Fibroblast of the aortic adventitia (primary cell): ENCODE measurements at regions not wholly inside any gene's neighbourhood (a gene's known extent, or its start where the extent isn't known, plus 50 kb on each side); places are given as distances from the start of the nearest gene placed in this dataset.

Experiments
- DNase-seq: peaks from one replicate; pipeline ENCODE4 v3.0.0-alpha.2; 2010; ENCODE audit warnings: low read depth
- H3K4me3 ChIP-seq: 2 replicates; pipeline ENCODE4 v1.5.1; 2011; ENCODE audit warnings: low read depth, mild to moderate bottlenecking, control low read depth, low read length, moderate library complexity
- TF ChIP-seq, protein P1 (sequence below): IDR thresholded peaks from 2 replicates; pipeline ENCODE4 v1.5.1; 2011; ENCODE audit warnings: mild to moderate bottlenecking, low read length, control low read depth, inconsistent platforms; ENCODE audit not compliant: insufficient read depth

DNA sequence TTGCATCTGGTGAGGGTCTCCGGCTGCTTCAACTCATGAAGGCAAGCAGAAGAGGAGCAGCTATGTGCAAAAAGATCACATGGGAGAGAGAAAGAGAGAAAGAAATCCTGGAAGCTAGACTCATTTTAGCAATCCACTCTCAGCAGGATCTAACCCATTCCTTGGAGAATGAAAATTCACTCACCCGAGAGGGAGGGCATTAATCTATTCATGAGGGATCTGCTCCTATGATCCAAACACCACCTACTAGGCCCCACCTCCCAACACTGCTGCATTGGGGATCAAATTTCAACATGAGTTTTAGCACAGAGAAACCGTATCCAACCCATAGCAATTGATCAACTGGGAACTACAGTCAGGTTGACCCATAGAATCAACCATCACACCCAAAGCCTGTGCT lies 98.1 kb upstream of the SV2C start:
- DNase-seq = no peak
- H3K4me3 ChIP-seq = no peak overlapping the region
- TF ChIP-seq, protein P1, sequence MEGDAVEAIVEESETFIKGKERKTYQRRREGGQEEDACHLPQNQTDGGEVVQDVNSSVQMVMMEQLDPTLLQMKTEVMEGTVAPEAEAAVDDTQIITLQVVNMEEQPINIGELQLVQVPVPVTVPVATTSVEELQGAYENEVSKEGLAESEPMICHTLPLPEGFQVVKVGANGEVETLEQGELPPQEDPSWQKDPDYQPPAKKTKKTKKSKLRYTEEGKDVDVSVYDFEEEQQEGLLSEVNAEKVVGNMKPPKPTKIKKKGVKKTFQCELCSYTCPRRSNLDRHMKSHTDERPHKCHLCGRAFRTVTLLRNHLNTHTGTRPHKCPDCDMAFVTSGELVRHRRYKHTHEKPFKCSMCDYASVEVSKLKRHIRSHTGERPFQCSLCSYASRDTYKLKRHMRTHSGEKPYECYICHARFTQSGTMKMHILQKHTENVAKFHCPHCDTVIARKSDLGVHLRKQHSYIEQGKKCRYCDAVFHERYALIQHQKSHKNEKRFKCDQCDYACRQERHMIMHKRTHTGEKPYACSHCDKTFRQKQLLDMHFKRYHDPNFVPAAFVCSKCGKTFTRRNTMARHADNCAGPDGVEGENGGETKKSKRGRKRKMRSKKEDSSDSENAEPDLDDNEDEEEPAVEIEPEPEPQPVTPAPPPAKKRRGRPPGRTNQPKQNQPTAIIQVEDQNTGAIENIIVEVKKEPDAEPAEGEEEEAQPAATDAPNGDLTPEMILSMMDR = no peak

DNA sequence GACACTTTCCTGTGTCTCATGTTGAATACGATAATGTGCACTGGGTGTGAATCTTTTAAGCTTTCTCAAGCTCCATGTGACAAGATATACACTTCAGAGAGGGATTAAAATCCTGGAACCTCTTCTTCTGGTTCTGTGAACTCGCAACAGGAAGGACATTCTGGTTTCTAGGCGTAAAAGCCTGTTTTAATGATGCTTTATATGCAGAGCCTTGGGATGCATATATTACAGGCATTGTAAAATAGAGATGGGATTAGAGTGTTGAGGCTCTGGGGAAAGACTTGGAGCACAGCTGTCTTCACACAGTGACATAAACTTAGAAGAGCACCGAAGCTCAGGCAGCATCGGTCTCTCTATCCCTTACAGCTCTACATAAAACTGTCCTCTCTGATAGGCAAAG lies 107.7 kb upstream of the SV2C start:
- no peak for DNase-seq
- H3K4me3 ChIP-seq = no peak overlapping the region
- TF ChIP-seq, protein P1 = no peak

DNA sequence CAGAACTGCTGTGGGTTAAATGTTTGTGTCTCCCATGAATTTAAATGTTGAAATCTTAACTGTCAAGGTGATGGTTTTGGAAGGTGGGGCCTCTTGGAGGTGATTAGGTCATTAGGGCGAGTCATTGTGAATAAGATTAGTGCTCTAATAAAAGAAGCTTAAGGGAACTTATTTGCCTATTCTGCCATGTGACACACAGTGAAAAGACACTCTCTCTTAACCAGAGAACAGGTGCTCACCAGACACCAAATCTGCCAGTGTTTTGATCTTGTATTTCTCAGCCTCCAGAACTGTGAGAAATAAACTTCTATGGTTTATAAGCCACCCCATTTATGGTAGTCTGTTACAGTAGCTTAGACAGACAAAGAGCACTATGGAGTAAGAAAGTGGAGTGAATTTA lies 117.9 kb upstream of the SV2C start:
- TF ChIP-seq, protein P1 = no peak
- DNase-seq = no peak
- H3K4me3 ChIP-seq = no peak overlapping the region

DNA sequence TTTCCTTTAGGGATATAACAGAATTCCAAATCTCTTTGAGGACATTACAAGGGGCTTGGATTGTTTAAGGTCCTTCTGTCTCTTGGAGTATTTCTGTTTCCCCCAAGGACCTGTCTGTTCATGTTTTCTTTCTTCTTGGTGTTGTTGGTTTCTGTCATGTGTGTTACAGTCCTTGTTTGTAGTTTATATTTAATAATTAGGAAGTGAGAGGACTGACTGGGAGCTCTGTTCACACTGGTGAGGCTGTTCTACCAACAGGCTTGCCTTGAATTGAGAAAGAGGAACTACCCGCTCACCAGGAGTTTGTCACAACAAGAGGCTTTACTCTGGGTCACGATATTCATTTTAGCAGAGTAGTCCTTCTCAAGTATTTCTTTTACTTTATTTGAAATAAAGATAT lies 119.2 kb upstream of the SV2C start:
- no peak for DNase-seq
- H3K4me3 ChIP-seq = no peak overlapping the region
- TF ChIP-seq, protein P1 = no peak

DNA sequence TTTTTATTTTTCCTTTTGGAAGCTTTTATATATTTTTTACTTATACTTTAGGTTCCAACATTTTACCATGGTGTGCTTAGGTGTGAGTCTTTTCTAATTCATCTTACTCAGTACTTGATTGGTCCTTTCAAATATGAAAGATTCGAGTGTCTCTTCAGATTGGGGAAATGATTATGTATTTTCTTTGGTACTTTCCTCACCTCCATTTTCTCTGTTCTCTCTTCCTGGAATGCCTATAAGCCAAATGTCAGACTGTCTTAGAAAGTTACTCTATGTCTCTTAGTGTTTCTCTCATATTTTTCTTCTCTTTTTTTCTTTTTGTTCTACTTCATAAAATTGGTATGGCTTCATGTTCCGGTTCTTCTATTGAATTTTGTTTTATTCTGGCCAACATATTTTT lies 119.6 kb upstream of the SV2C start:
- no peak overlapping the region for H3K4me3 ChIP-seq
- TF ChIP-seq, protein P1 = no peak
- DNase-seq = no peak

DNA sequence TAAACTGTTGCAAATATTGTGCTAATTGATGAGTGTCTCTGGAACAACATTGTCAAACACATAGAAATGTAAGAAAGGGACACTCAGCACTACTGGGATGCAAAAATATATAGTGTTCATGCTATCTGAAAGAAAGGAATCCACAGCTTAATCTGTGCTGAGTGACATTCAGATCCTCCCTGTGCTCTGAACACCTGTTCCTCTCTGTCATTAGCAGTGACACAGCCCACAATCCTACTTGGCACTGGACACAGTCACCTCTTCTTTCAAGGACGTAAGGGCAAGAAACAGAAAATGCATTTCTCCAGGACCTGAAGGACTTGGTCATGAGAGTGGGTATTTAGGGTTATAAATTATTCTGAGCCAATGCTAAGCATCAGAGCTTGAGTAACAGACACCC lies 121.4 kb upstream of the SV2C start:
- no peak overlapping the region for H3K4me3 ChIP-seq
- DNase-seq = no peak
- TF ChIP-seq, protein P1 = no peak

DNA sequence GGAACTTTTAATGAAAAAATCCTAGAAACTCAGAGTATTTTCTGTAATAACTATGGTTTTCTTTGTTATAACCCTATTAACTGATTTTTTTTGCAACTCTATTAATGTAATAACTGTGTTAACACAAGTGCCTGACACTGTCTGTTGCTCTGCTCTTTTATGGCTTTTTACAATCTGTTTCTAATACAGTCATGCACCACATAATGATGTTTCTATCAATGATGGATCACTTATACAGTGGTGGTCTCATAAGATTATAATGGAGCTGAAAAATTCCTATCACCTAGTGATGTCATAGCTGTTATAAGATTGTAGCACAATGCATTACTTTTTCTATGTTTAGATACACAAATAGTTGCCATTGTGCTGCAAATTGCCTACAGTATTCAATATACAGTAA lies 123.1 kb upstream of the SV2C start:
- DNase-seq = no peak
- TF ChIP-seq, protein P1 = no peak
- no peak overlapping the region for H3K4me3 ChIP-seq
